Activated naive CD4-positive, alpha-beta T cell treated with anti-CD3 and anti-CD28 coated beads, Interleukin-2, amount 50 U/mL, for 16 hours (primary cell): ENCODE measurements at regions not wholly inside any gene's neighbourhood (a gene's known extent, or its start where the extent isn't known, plus 50 kb on each side); places are given as distances from the start of the nearest gene placed in this dataset.

Experiments used
- DNase-seq: peaks from one replicate; pipeline ENCODE4 v3.0.0-alpha.2; 2020

DNA sequence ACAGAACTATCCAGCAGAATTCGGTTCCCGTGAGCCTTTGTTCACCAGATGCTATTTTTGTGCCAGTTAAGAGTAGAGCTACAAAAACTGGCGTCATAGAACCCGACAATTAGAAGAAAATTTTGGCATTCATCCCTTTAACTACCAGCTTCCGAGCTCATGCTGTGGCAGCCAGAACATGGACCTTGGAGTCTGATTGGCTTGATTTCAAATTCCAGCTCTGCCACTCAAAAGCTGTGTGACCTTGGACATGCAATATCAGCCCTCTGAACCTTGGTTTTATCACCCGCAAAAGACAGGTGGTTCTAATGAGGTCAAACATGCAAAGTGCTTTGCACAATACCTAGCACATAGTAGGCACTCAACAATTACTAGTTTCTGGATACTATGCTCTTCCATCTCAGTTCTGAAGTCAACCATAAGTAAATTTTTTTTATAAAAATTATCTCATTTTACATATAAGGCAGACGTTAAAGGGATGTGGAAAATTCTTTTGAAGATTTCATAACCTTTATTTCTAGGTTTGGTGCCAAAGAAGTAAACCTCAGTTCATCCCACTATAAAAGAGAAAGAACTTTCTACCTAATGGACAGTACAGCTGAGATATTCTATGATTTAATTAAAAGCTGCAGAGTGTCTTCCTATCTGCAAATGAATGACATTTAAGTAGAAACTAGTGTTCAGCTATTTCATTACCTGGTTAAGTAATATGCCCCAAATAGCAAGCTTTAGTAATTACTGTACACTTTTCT is 331.5 kb downstream of the HAPSTR1 start:
- no peak for DNase-seq

GRCh38 chr16:9425236-9425635 is 333.8 kb downstream of the HAPSTR1 start:
- DNase-seq, result no peak

- DNase-seq, result no peak
Observed at GRCh38 chr16:9428355-9429005, 337.0 kb downstream of the HAPSTR1 start.

DNA sequence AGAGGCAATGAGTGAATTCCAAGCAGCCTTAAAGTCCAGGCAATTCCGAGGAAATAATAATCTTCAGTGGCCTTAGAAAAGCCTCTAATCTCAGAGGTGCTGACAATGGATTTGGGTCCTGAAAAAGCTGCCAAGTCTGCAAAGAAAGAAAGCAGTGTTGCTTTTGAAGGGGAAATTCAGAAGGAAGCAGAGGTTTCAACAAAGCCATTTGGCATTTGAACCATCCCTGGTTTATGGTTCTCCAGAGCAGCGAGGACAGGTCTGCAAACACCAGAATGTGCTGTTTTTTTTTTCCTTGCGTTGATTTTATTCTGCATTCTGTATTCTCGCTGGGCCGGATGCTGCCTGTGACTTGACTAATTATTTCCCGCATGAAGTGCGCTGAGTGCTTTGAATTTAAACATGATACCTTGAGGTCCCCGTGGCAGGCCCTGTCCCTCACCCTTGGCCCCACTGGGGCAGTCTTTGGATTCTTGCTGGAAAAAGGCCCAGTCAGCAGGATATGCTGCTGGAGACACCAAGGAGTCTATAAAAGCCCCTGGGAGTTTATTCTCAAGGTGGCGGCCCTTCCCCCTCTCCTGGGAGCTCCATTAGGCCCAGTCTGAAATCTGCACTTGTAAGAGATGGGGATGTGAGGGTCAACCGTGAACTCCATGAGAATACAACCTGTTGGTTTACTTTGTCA is 338.3 kb downstream of the HAPSTR1 start:
- no peak for DNase-seq

DNA sequence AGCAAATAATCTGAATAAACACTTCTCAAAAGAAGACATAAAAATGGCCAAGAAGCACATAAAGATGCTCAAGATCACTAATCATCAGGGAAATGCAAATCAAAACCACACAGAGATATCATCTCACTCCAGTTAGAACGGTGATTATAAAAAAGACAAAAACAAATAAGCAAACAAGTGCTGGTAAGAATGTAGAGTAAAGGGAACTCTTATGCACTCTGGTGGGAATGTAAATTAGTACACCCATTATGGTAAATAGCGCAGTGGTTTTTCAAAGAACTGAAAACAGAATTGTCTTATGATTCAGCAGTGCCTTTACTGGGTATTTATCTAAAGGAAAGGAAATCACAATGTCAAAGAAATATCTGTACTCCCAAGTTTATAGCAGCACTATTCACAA is 343.2 kb downstream of the HAPSTR1 start:
- no peak for DNase-seq

- no peak for DNase-seq
Observed at GRCh38 chr16:9436175-9436574, 344.7 kb downstream of the HAPSTR1 start.

- no peak for DNase-seq
Observed at GRCh38 chr16:9437115-9437514, 345.7 kb downstream of the HAPSTR1 start.

GRCh38 chr16:9438991-9439390 is 347.5 kb downstream of the HAPSTR1 start:
- no peak for DNase-seq

- no peak for DNase-seq
Observed at GRCh38 chr16:9441012-9441411, 349.6 kb downstream of the HAPSTR1 start.

DNA sequence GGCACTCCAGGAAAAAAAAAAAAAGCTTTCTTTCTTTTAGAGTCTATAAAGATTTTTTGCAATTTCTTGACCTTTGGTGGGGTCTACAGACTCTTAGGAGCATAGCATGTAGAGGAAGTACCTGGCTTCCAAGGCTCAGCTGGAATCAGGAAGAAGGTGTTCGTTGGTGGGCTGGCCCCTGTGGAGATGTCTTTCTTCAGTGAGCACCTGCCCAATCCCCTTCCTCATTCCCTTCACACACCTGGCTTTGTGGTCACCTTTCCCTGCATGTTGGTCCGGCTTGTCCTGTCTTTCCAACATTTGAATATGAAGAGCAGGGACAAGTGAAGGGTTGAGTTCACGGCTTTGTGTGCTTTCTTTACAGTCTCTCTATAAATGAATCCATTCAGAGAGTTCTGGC is 352.4 kb downstream of the HAPSTR1 start:
- no peak for DNase-seq

GRCh38 chr16:9446471-9447194 is 355.2 kb downstream of the HAPSTR1 start:
- no peak for DNase-seq

DNA sequence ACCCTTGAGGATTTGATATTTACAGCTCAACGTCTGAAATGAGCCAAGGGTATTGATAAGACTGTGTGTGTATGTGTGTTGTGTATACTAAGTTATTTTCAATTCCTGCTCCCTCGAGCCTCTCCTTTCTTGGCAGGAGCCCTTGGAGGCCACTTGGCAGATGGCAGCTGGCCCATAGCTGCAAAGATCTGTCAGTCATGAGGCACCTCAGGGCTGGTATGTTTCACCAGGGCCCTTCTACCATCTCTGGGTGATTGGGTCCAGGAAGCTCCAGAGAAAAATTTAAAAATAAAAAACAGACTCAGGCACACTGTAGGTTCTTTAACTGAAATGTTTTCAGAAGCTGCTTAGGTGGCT is 355.7 kb downstream of the HAPSTR1 start:
- DNase-seq, result no peak

GRCh38 chr16:9447699-9448098 is 356.3 kb downstream of the HAPSTR1 start:
- DNase-seq, result no peak

GRCh38 chr16:9449597-9449996 is 358.2 kb downstream of the HAPSTR1 start:
- no peak for DNase-seq

DNA sequence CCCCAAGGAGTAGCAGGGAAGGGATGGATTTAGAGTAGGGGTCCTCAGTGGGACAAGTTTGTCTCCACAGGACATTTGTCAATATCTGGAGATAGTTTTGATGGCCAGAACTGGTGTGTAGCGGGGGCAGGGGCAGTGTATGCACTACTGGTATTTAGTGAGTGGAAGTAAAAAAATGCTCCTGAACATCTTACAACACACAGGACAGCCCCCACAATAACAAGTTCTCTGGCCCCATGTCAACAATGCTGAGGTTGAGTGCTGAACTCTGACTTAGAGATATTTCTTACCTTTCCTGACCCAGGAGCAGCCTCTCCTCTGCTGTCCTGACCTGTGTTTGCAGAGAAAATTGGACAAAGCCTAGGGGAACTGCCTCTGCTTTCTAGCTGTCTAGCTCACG is 365.8 kb downstream of the HAPSTR1 start:
- DNase-seq, result no peak

GRCh38 chr16:9458816-9459215 is 367.4 kb downstream of the HAPSTR1 start:
- DNase-seq, result no peak

GRCh38 chr16:9462984-9463383 is 371.5 kb downstream of the HAPSTR1 start:
- DNase-seq, result no peak

- no peak for DNase-seq
Observed at GRCh38 chr16:9463461-9463860, 372.0 kb downstream of the HAPSTR1 start.

DNA sequence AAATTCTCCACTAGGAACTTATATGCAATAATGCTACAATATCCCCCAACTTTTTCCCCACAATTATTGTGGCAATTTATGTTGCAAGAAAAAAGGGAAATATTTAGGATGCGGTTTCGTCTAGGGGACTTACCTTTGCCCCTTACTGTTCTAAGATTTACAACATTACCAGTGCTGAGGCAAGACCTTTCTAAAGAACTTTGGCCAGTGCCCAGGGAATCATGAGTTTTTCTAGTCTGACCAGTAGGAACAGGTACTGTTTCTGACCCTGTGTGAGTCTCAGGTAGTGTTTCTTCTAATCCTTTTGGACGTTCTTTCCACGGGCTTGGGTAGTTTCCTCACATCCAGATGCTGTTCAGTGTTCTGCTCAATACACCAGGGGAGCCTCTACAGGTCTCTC is 373.7 kb downstream of the HAPSTR1 start:
- DNase-seq, result no peak

GRCh38 chr16:9469512-9469911 is 378.1 kb downstream of the HAPSTR1 start:
- DNase-seq, result no peak

- DNase-seq, result no peak
Observed at GRCh38 chr16:9476744-9477143, 385.3 kb downstream of the HAPSTR1 start.

GRCh38 chr16:9479008-9479407 is 387.6 kb downstream of the HAPSTR1 start:
- no peak for DNase-seq

- DNase-seq, result no peak
Observed at GRCh38 chr16:9480503-9480902, 389.1 kb downstream of the HAPSTR1 start.
